Astrocyte (in vitro differentiated cells and primary cell): ENCODE measurements at regions not wholly inside any gene's neighbourhood (a gene's known extent, or its start where the extent isn't known, plus 50 kb on each side); places are given as distances from the start of the nearest gene placed in this dataset.

Source experiments
- DNase-seq: peaks from one replicate; pipeline ENCODE4 v3.0.0-alpha.2; 2010; ENCODE audit warnings: low read depth
- FAIRE-seq: peaks from 2 replicates; lab custom pipeline; 2011; peaks lifted over from hg19 to GRCh38; lab: Jason Lieb, UNC
- H2AFZ ChIP-seq: 2 replicates; pipeline ENCODE4 v1.6.0; 2012; ENCODE audit warnings: low read depth, low read length, inconsistent platforms
- H3K27ac ChIP-seq: 2 replicates; pipeline ENCODE4 v1.5.1; 2011; ENCODE audit warnings: low read depth, low read length, inconsistent platforms
- H3K27me3 ChIP-seq: 2 replicates; pipeline ENCODE4 v1.6.0; 2011; ENCODE audit warnings: low read length, inconsistent platforms; ENCODE audit not compliant: insufficient read depth
- H3K36me3 ChIP-seq: 2 replicates; pipeline ENCODE4 v1.5.1; 2011; ENCODE audit warnings: low read length, inconsistent platforms; ENCODE audit not compliant: insufficient read depth
- H3K4me1 ChIP-seq: 2 replicates; pipeline ENCODE4 v1.5.1; 2011; ENCODE audit warnings: low read length, inconsistent platforms; ENCODE audit not compliant: insufficient read depth
- H3K4me2 ChIP-seq: 2 replicates; pipeline ENCODE4 v1.6.0; 2012; ENCODE audit warnings: low read length, inconsistent platforms
- H3K4me3 ChIP-seq: 2 replicates; pipeline ENCODE4 v1.5.1; 2011; ENCODE audit warnings: low read depth, mild to moderate bottlenecking, low read length, inconsistent platforms; ENCODE audit not compliant: insufficient read depth
- H3K79me2 ChIP-seq: 2 replicates; pipeline ENCODE4 v1.6.0; 2012; ENCODE audit warnings: mild to moderate bottlenecking, low read length, inconsistent platforms; ENCODE audit not compliant: insufficient read depth
- H3K9ac ChIP-seq: 2 replicates; pipeline ENCODE4 v1.6.0; 2012; ENCODE audit warnings: mild to moderate bottlenecking, low read length, inconsistent platforms
- H3K9me3 ChIP-seq: 2 replicates; pipeline ENCODE4 v1.5.1; 2012; ENCODE audit warnings: low read depth, mild to moderate bottlenecking, low read length, inconsistent platforms; ENCODE audit not compliant: insufficient read depth
- H4K20me1 ChIP-seq: 2 replicates; pipeline ENCODE4 v1.6.0; 2012; ENCODE audit warnings: low read length, inconsistent platforms; ENCODE audit not compliant: insufficient read depth
- H3K27ac Mint-ChIP-seq: one replicate; pipeline ENCODE4 v1.8.0; 2021; ENCODE audit warnings: mild to moderate bottlenecking, mixed read lengths; ENCODE audit not compliant: unreplicated experiment
- H3K27me3 Mint-ChIP-seq: one replicate; pipeline ENCODE4 v1.8.0; 2021; ENCODE audit warnings: low read depth, mixed read lengths; ENCODE audit not compliant: unreplicated experiment
- H3K36me3 Mint-ChIP-seq: one replicate; pipeline ENCODE4 v1.8.0; 2021; ENCODE audit warnings: low read depth, mixed read lengths; ENCODE audit not compliant: unreplicated experiment
- H3K4me1 Mint-ChIP-seq: one replicate; pipeline ENCODE4 v1.8.0; 2021; ENCODE audit warnings: low read depth, mixed read lengths; ENCODE audit not compliant: unreplicated experiment
- H3K4me3 Mint-ChIP-seq: one replicate; pipeline ENCODE4 v1.8.0; 2021; ENCODE audit warnings: mild to moderate bottlenecking, moderate library complexity, mixed read lengths; ENCODE audit not compliant: unreplicated experiment
- H3K9me3 Mint-ChIP-seq: one replicate; pipeline ENCODE4 v1.8.0; 2021; ENCODE audit warnings: mild to moderate bottlenecking, mixed read lengths; ENCODE audit not compliant: unreplicated experiment
- EZH2 ChIP-seq: IDR thresholded peaks from 2 replicates; pipeline ENCODE4 v1.6.1; 2012; ENCODE audit warnings: mild to moderate bottlenecking, low read length, inconsistent platforms; ENCODE audit not compliant: insufficient read depth
- TF ChIP-seq, protein P1 (sequence below): IDR thresholded peaks from 2 replicates; pipeline ENCODE4 v1.5.1; 2011; ENCODE audit warnings: low read depth, mild to moderate bottlenecking, inconsistent platforms, low read length, moderate library complexity; ENCODE audit not compliant: insufficient read depth

- Histone ChIP-seq H3K4me3 (no peak overlapping the region), H4K20me1 (no peaks in the 10 kb centered on the region), H3K27ac (no peak overlapping the region), H3K9ac (no peak overlapping the region), H3K4me1 (no peaks in the 10 kb centered on the region), H3K9me3 (no peaks in the 10 kb centered on the region), H2AFZ (no peak overlapping the region), H3K27me3 (no peaks in the 10 kb centered on the region), H3K79me2 (no peaks in the 10 kb centered on the region), H3K4me2 (no peak overlapping the region), H3K36me3 (no peaks in the 10 kb centered on the region)
- TF ChIP-seq EZH2 = no peak
- Mint-ChIP-seq H3K4me3 (no peak overlapping the region), H3K27ac (no peak overlapping the region), H3K27me3 (peaks cover 5% of the 10 kb centered on the region), H3K9me3 (peaks cover 12% of the 10 kb centered on the region), H3K36me3 (no peaks in the 10 kb centered on the region), H3K4me1 (peaks cover 8% of the 10 kb centered on the region)
- FAIRE-seq (no peak), DNase-seq (no peak)
Observed at GRCh38 chr14:85079842-85080730, 449.9 kb upstream of the FLRT2 start.

GRCh38 chr14:85084344-85084743, 445.6 kb upstream of the FLRT2 start:
- Histone ChIP-seq H3K27me3 (no peaks in the 10 kb centered on the region), H3K4me1 (no peaks in the 10 kb centered on the region), H2AFZ (no peak overlapping the region), H3K4me2 (no peak overlapping the region), H4K20me1 (no peaks in the 10 kb centered on the region), H3K9me3 (no peaks in the 10 kb centered on the region), H3K36me3 (no peaks in the 10 kb centered on the region), H3K79me2 (no peaks in the 10 kb centered on the region), H3K27ac (no peak overlapping the region), H3K4me3 (no peak overlapping the region), H3K9ac (no peak overlapping the region)
- no peak overlapping the region for H3K27ac Mint-ChIP-seq
- FAIRE-seq (no peak), DNase-seq (no peak)
- H3K36me3 Mint-ChIP-seq = no peaks in the 10 kb centered on the region
- peaks cover 5% of the 10 kb centered on the region for H3K27me3 Mint-ChIP-seq
- H3K9me3 Mint-ChIP-seq = peaks cover 12% of the 10 kb centered on the region
- TF ChIP-seq, protein P1, sequence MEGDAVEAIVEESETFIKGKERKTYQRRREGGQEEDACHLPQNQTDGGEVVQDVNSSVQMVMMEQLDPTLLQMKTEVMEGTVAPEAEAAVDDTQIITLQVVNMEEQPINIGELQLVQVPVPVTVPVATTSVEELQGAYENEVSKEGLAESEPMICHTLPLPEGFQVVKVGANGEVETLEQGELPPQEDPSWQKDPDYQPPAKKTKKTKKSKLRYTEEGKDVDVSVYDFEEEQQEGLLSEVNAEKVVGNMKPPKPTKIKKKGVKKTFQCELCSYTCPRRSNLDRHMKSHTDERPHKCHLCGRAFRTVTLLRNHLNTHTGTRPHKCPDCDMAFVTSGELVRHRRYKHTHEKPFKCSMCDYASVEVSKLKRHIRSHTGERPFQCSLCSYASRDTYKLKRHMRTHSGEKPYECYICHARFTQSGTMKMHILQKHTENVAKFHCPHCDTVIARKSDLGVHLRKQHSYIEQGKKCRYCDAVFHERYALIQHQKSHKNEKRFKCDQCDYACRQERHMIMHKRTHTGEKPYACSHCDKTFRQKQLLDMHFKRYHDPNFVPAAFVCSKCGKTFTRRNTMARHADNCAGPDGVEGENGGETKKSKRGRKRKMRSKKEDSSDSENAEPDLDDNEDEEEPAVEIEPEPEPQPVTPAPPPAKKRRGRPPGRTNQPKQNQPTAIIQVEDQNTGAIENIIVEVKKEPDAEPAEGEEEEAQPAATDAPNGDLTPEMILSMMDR = no peak
- TF ChIP-seq EZH2 = no peak
- H3K4me3 Mint-ChIP-seq = no peak overlapping the region
- H3K4me1 Mint-ChIP-seq = no peaks in the 10 kb centered on the region

GRCh38 chr14:85085981-85086380, 444.0 kb upstream of the FLRT2 start:
- Mint-ChIP-seq H3K4me3 (no peak overlapping the region), H3K27me3 (no peaks in the 10 kb centered on the region), H3K27ac (no peak overlapping the region), H3K9me3 (peaks cover 12% of the 10 kb centered on the region), H3K4me1 (peaks cover 5% of the 10 kb centered on the region), H3K36me3 (no peaks in the 10 kb centered on the region)
- Histone ChIP-seq H2AFZ (no peak overlapping the region), H3K27me3 (no peaks in the 10 kb centered on the region), H3K4me2 (no peak overlapping the region), H3K9me3 (no peaks in the 10 kb centered on the region), H3K79me2 (no peaks in the 10 kb centered on the region), H3K27ac (no peak overlapping the region), H4K20me1 (no peaks in the 10 kb centered on the region), H3K9ac (no peak overlapping the region), H3K4me1 (no peaks in the 10 kb centered on the region), H3K36me3 (no peaks in the 10 kb centered on the region), H3K4me3 (no peak overlapping the region)
- no peak for FAIRE-seq
- no peak for TF ChIP-seq EZH2
- TF ChIP-seq, protein P1 = no peak
- DNase-seq = no peak
